ENCODE measurements at regions not wholly inside any gene's neighbourhood (a gene's known extent, or its start where the extent isn't known, plus 50 kb on each side); places are given as distances from the start of the nearest gene placed in this dataset.

DNA sequence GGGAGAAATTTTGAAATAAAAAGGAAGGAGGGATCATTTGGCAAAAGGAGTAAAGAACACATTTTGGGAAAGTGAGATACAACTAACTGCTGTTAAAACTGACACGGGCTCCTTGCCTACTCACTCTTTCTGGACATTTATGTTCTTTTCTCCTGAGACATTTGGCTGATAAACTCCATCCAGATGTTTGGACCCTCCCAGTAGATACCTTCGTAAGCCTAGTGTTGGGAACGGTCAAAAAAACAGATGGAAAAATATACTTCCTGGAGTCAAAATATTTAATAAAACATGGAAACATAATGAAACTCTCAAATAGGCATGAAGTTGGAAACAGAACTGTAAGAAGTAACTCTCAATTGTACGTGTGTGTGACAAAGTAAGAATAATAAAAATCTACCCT lies 360.1 kb upstream of the RIOK2 start:
- TF ChIP-seq, protein P1, sequence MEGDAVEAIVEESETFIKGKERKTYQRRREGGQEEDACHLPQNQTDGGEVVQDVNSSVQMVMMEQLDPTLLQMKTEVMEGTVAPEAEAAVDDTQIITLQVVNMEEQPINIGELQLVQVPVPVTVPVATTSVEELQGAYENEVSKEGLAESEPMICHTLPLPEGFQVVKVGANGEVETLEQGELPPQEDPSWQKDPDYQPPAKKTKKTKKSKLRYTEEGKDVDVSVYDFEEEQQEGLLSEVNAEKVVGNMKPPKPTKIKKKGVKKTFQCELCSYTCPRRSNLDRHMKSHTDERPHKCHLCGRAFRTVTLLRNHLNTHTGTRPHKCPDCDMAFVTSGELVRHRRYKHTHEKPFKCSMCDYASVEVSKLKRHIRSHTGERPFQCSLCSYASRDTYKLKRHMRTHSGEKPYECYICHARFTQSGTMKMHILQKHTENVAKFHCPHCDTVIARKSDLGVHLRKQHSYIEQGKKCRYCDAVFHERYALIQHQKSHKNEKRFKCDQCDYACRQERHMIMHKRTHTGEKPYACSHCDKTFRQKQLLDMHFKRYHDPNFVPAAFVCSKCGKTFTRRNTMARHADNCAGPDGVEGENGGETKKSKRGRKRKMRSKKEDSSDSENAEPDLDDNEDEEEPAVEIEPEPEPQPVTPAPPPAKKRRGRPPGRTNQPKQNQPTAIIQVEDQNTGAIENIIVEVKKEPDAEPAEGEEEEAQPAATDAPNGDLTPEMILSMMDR (conservative IDR thresholded peaks at IDR 0.05; ENCODE audit: low read depth, low read length), result no peak
- TF ChIP-seq EZH2 (IDR thresholded peaks at IDR 0.05; ENCODE audit: borderline replicate concordance, low read depth, low read length, poor library complexity, severe bottlenecking), result no peak
